Neural progenitor cell (in vitro differentiated cells): ENCODE measurements at regions not wholly inside any gene's neighbourhood (a gene's known extent, or its start where the extent isn't known, plus 50 kb on each side); places are given as distances from the start of the nearest gene placed in this dataset.

Experiments used
- DNase-seq: peaks from one replicate; pipeline ENCODE4 v3.0.0-alpha.2; 2016; ENCODE audit warnings: low spot score
- H2AFZ ChIP-seq: fragments of 200-600 bp; sonication (generic); replicated peaks from 2 replicates; pipeline ENCODE4 v1.6.1; 2016; ENCODE audit warnings: antibody characterized with exemption
- H3F3A ChIP-seq: fragments of 200-600 bp; sonication (generic); 2 replicates; pipeline ENCODE4 v1.6.1; 2016; ENCODE audit warnings: antibody characterized with exemption, low read depth
- H3K27ac ChIP-seq: fragments of 200-600 bp; sonication (generic); 2 replicates; pipeline ENCODE4 v1.5.1; 2016; ENCODE audit warnings: mild to moderate bottlenecking
- H3K27me3 ChIP-seq: fragments of 200-600 bp; sonication (generic); 2 replicates; pipeline ENCODE4 v1.6.1; 2016; ENCODE audit warnings: mild to moderate bottlenecking, moderate library complexity
- H3K36me3 ChIP-seq: fragments of 200-600 bp; sonication (generic); 2 replicates; pipeline ENCODE4 v1.5.1; 2016
- H3K4me1 ChIP-seq: fragments of 200-600 bp; sonication (generic); 2 replicates; pipeline ENCODE4 v1.6.1; 2016; ENCODE audit warnings: mixed run types
- H3K4me2 ChIP-seq: fragments of 200-600 bp; sonication (generic); 2 replicates; pipeline ENCODE4 v1.6.1; 2016
- H3K4me3 ChIP-seq: fragments of 200-600 bp; sonication (generic); 2 replicates; pipeline ENCODE4 v1.5.1; 2016
- H3K79me2 ChIP-seq: fragments of 200-600 bp; sonication (generic); 2 replicates; pipeline ENCODE4 v1.6.1; 2016; ENCODE audit warnings: low read depth
- H3K9ac ChIP-seq: fragments of 200-600 bp; sonication (generic); 2 replicates; pipeline ENCODE4 v1.6.1; 2016
- H3K9me3 ChIP-seq: fragments of 200-600 bp; sonication (generic); 2 replicates; pipeline ENCODE4 v1.5.1; 2016; ENCODE audit warnings: low read depth
- H4K20me1 ChIP-seq: fragments of 200-600 bp; sonication (generic); 2 replicates; pipeline ENCODE4 v1.6.1; 2016; ENCODE audit warnings: low read depth
- H3K27ac Mint-ChIP-seq: 3 replicates; pipeline ENCODE4 v1.8.0; 2021; ENCODE audit warnings: mixed read lengths
- H3K27me3 Mint-ChIP-seq: 2 replicates; pipeline ENCODE4 v1.8.0; 2022; ENCODE audit warnings: low read depth, mild to moderate bottlenecking, inconsistent platforms, moderate library complexity, mixed read lengths; ENCODE audit not compliant: insufficient read depth
- H3K36me3 Mint-ChIP-seq: 3 replicates; pipeline ENCODE4 v1.8.0; 2021; ENCODE audit warnings: mixed read lengths
- H3K4me1 Mint-ChIP-seq: 3 replicates; pipeline ENCODE4 v1.8.0; 2021; ENCODE audit warnings: mixed read lengths
- H3K4me3 Mint-ChIP-seq: 3 replicates; pipeline ENCODE4 v1.8.0; 2021; ENCODE audit warnings: mild to moderate bottlenecking, moderate library complexity, mixed read lengths
- H3K9me3 Mint-ChIP-seq: 3 replicates; pipeline ENCODE4 v1.8.0; 2020; ENCODE audit warnings: mixed read lengths
- EZH2 ChIP-seq: fragments of 200-600 bp; sonication (generic); IDR thresholded peaks from 2 replicates; pipeline ENCODE4 v1.6.1; 2017; ENCODE audit warnings: antibody characterized with exemption, mild to moderate bottlenecking, moderate library complexity
- EZH2phosphoT487 ChIP-seq: fragments of 200-600 bp; sonication (generic); IDR thresholded peaks from 2 replicates; pipeline ENCODE4 v1.6.1; 2017; ENCODE audit warnings: antibody characterized with exemption
- TF ChIP-seq, protein P1 (sequence below): fragments of 200-600 bp; sonication (generic); IDR thresholded peaks from 2 replicates; pipeline ENCODE4 v1.5.1; 2017; ENCODE audit warnings: antibody characterized with exemption, mild to moderate bottlenecking

DNA sequence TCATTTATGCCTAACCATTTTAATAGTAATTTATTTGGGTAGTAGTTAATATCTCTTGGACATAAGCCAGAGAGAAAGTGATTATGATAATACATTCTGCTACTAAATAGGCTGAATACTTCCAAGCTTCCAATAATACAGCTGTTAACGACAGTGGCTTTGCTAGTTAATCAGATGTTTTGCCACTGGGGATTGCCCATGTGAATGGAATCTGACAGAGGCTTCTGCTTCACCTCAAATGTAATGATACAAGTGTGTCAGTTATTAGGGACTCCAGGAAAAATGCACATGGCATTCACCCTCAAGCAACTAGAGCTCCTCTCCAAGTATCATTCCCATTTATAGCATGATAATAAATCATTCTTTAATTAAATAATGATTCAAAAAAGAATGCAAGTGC, 185.0 kb upstream of the TMEFF2 start:
- no peak overlapping the region for H3K27ac Mint-ChIP-seq
- H3K9me3 Mint-ChIP-seq: peaks cover 4% of the 10 kb centered on the region

DNA sequence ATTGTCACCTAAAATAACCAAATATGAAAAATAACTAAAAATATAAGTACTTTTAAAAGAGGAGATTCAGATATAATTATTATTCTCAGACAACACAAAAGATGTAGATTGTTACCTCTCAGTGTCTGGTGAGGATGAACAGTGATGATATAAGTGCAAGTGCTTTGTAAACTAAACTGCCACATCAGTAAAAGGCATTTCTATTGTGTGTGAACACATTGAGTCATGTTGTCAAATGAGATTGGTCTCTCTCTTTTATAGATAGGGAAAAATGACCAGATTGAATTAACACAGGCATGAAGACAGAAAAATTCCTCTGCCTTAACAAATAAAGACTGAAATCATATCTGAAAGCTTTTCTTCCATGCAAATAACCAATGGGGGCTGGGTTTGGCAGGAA, 182.4 kb upstream of the TMEFF2 start:
- H3K27me3 ChIP-seq: no peaks in the 10 kb centered on the region
- no peaks in the 10 kb centered on the region for H3K36me3 Mint-ChIP-seq
- H3K4me3 ChIP-seq: no peak overlapping the region
- no peak overlapping the region for H2AFZ ChIP-seq
- no peaks in the 10 kb centered on the region for H3K27me3 Mint-ChIP-seq
- H3K9me3 ChIP-seq: no peaks in the 10 kb centered on the region
- H3F3A ChIP-seq: no peaks in the 10 kb centered on the region
- H3K36me3 ChIP-seq: no peaks in the 10 kb centered on the region
- H3K9me3 Mint-ChIP-seq: no peaks in the 10 kb centered on the region
- no peak overlapping the region for H3K4me2 ChIP-seq
- no peaks in the 10 kb centered on the region for H4K20me1 ChIP-seq
- no peaks in the 10 kb centered on the region for H3K79me2 ChIP-seq
- H3K4me3 Mint-ChIP-seq: no peak overlapping the region
- H3K4me1 ChIP-seq: peaks cover 11% of the 10 kb centered on the region
- no peak overlapping the region for H3K27ac Mint-ChIP-seq
- DNase-seq: no peak
- H3K4me1 Mint-ChIP-seq: peaks cover 18% of the 10 kb centered on the region
- no peak overlapping the region for H3K9ac ChIP-seq
- TF ChIP-seq EZH2phosphoT487 (no peak), EZH2 (no peak)
- TF ChIP-seq, protein P1, sequence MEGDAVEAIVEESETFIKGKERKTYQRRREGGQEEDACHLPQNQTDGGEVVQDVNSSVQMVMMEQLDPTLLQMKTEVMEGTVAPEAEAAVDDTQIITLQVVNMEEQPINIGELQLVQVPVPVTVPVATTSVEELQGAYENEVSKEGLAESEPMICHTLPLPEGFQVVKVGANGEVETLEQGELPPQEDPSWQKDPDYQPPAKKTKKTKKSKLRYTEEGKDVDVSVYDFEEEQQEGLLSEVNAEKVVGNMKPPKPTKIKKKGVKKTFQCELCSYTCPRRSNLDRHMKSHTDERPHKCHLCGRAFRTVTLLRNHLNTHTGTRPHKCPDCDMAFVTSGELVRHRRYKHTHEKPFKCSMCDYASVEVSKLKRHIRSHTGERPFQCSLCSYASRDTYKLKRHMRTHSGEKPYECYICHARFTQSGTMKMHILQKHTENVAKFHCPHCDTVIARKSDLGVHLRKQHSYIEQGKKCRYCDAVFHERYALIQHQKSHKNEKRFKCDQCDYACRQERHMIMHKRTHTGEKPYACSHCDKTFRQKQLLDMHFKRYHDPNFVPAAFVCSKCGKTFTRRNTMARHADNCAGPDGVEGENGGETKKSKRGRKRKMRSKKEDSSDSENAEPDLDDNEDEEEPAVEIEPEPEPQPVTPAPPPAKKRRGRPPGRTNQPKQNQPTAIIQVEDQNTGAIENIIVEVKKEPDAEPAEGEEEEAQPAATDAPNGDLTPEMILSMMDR: no peak
- H3K27ac ChIP-seq: no peak overlapping the region

More for the DNA sequence above, 185.0 kb upstream of the TMEFF2 start:
- DNase-seq: no peak
- H2AFZ ChIP-seq: no peak overlapping the region
- Mint-ChIP-seq H3K4me3 (no peak overlapping the region), H3K4me1 (peaks cover 5% of the 10 kb centered on the region), H3K27me3 (peaks cover 4% of the 10 kb centered on the region), H3K36me3 (no peaks in the 10 kb centered on the region)
- H3K9ac ChIP-seq: no peak overlapping the region
- TF ChIP-seq EZH2: no peak
- TF ChIP-seq, protein P1: no peak
- TF ChIP-seq EZH2phosphoT487: no peak
- H3K4me3 ChIP-seq: no peak overlapping the region
- H3K79me2 ChIP-seq: no peaks in the 10 kb centered on the region
- H3K27ac ChIP-seq: no peak overlapping the region
- H3K4me1 ChIP-seq: no peaks in the 10 kb centered on the region
- H3K27me3 ChIP-seq: no peaks in the 10 kb centered on the region
- no peaks in the 10 kb centered on the region for H4K20me1 ChIP-seq
- no peaks in the 10 kb centered on the region for H3F3A ChIP-seq
- no peaks in the 10 kb centered on the region for H3K9me3 ChIP-seq
- no peaks in the 10 kb centered on the region for H3K36me3 ChIP-seq
- H3K4me2 ChIP-seq: no peak overlapping the region

- H3K4me3 ChIP-seq: no peak overlapping the region
- no peak overlapping the region for H3K27ac ChIP-seq
- H4K20me1 ChIP-seq: no peaks in the 10 kb centered on the region
- no peaks in the 10 kb centered on the region for H3K79me2 ChIP-seq
- no peaks in the 10 kb centered on the region for H3F3A ChIP-seq
- H3K4me1 ChIP-seq: peaks cover 14% of the 10 kb centered on the region
- Mint-ChIP-seq H3K4me3 (no peak overlapping the region), H3K27ac (no peak overlapping the region), H3K4me1 (peaks cover 21% of the 10 kb centered on the region), H3K27me3 (no peaks in the 10 kb centered on the region), H3K9me3 (no peaks in the 10 kb centered on the region), H3K36me3 (no peaks in the 10 kb centered on the region)
- H3K4me2 ChIP-seq: no peak overlapping the region
- no peak overlapping the region for H3K9ac ChIP-seq
- H3K9me3 ChIP-seq: no peaks in the 10 kb centered on the region
- DNase-seq: no peak
- TF ChIP-seq EZH2phosphoT487 (no peak), EZH2 (no peak)
- TF ChIP-seq, protein P1: no peak
- no peak overlapping the region for H2AFZ ChIP-seq
- no peaks in the 10 kb centered on the region for H3K27me3 ChIP-seq
- H3K36me3 ChIP-seq: no peaks in the 10 kb centered on the region
These were observed 179.0 kb upstream of the TMEFF2 start for GRCh38 chr2:192373754-192374153.
